Liver (tissue), 7 donors: ENCODE measurements at regions not wholly inside any gene's neighbourhood (a gene's known extent, or its start where the extent isn't known, plus 50 kb on each side); places are given as distances from the start of the nearest gene placed in this dataset.

Experiments
- DNase-seq: peaks from one replicate; pipeline ENCODE4 v3.0.0-alpha.2; 2017; ENCODE audit warnings: low spot score
- H3K27ac ChIP-seq, 2 donors: one replicate each; pipeline ENCODE4 v1.7.0; 2013; ENCODE audit warnings: inconsistent platforms in 2 of 2, low read length in 2 of 2, control low read depth in 1 of 2, low read depth in 1 of 2, mild to moderate bottlenecking in 1 of 2
- H3K27me3 ChIP-seq, 4 donors: one replicate each; pipeline versions ENCODE4 v1.6.1 to v1.7.0; 2013; ENCODE audit warnings: low read length in 3 of 4, inconsistent platforms in 1 of 4, mild to moderate bottlenecking in 1 of 4, moderate library complexity in 1 of 4; ENCODE audit not compliant: control insufficient read depth in 4 of 4, insufficient read depth in 4 of 4
- H3K36me3 ChIP-seq, 4 donors: one replicate each; pipeline versions ENCODE4 v1.6.1 to v1.7.0; 2013; ENCODE audit warnings: low read length in 3 of 4, mild to moderate bottlenecking in 3 of 4, low read depth in 1 of 4, moderate library complexity in 1 of 4; ENCODE audit not compliant: control insufficient read depth in 4 of 4, insufficient read depth in 3 of 4
- H3K4me1 ChIP-seq, 4 donors: one replicate each; pipeline versions ENCODE4 v1.6.1 to v1.7.0; 2013; ENCODE audit warnings: low read length in 3 of 4, mild to moderate bottlenecking in 3 of 4, moderate library complexity in 1 of 4; ENCODE audit not compliant: control insufficient read depth in 4 of 4, insufficient read depth in 4 of 4
- H3K4me3 ChIP-seq, 3 donors: one replicate each; pipeline versions ENCODE4 v1.6.1 to v1.7.0; 2013; ENCODE audit warnings: low read length in 3 of 3, control low read depth in 1 of 3, low read depth in 1 of 3, mild to moderate bottlenecking in 1 of 3
- H3K9ac ChIP-seq, 2 donors: one replicate each; pipeline ENCODE4 v1.7.0; 2013; ENCODE audit warnings: low read length in 2 of 2, mild to moderate bottlenecking in 2 of 2, moderate library complexity in 2 of 2, control low read depth in 1 of 2, low read depth in 1 of 2
- H3K9me3 ChIP-seq, 4 donors: one replicate each; pipeline versions ENCODE4 v1.6.1 to v1.7.0; 2013; ENCODE audit warnings: low read length in 3 of 4; ENCODE audit not compliant: control insufficient read depth in 4 of 4
- EGR1 ChIP-seq, 2 donors: IDR thresholded peaks; 2 replicates each; pipeline ENCODE4 v1.6.1; 2016 to 2018; ENCODE audit warnings: antibody characterized with exemption in 2 of 2, low read depth in 2 of 2
- FOXA1 ChIP-seq: IDR thresholded peaks from 2 replicates; pipeline ENCODE4 v1.6.1; 2016; ENCODE audit warnings: antibody characterized with exemption
- FOXA2 ChIP-seq: IDR thresholded peaks from 2 replicates; pipeline ENCODE4 v1.6.1; 2016; ENCODE audit warnings: antibody characterized with exemption
- HNF4G ChIP-seq: IDR thresholded peaks from 2 replicates; pipeline ENCODE4 v1.6.1; 2016; ENCODE audit warnings: antibody characterized with exemption
- JUND ChIP-seq, 2 donors: IDR thresholded peaks; 2 replicates each; pipeline ENCODE4 v1.6.1; 2016; ENCODE audit warnings: antibody characterized with exemption in 2 of 2
- NR2F2 ChIP-seq: IDR thresholded peaks from 2 replicates; pipeline ENCODE4 v1.6.1; 2016; ENCODE audit warnings: antibody characterized with exemption
- RAD21 ChIP-seq, 2 donors: IDR thresholded peaks; 2 replicates each; pipeline ENCODE4 v1.6.1; 2016; ENCODE audit warnings: antibody characterized with exemption in 2 of 2, mild to moderate bottlenecking in 2 of 2
- RXRA ChIP-seq, 2 donors: IDR thresholded peaks; 2 replicates each; pipeline ENCODE4 v1.6.1; 2017 to 2018; ENCODE audit warnings: antibody characterized with exemption in 2 of 2, mild to moderate bottlenecking in 1 of 2
- TAF1 ChIP-seq: conservative IDR thresholded peaks from 2 replicates; pipeline ENCODE4 v1.6.1; 2016; ENCODE audit warnings: antibody characterized with exemption, mild to moderate bottlenecking
- YY1 ChIP-seq: IDR thresholded peaks from 2 replicates; pipeline ENCODE4 v1.6.1; 2016; ENCODE audit warnings: antibody characterized with exemption, mild to moderate bottlenecking
- TF ChIP-seq, protein P1 (sequence below): fragments of 150-350 bp; IDR thresholded peaks from 2 replicates; pipeline ENCODE4 v1.5.1; 2017; ENCODE audit warnings: improper control_type of control experiment, low read depth, low read length; ENCODE audit not compliant: missing input control
- TF ChIP-seq, protein P2 (sequence below): IDR thresholded peaks from 2 replicates; pipeline ENCODE4 v1.6.1; 2016; ENCODE audit warnings: antibody characterized with exemption
- TF ChIP-seq, protein P3 (sequence below): IDR thresholded peaks from 2 replicates; pipeline ENCODE4 v1.6.1; 2016; ENCODE audit warnings: antibody characterized with exemption, mild to moderate bottlenecking
- TF ChIP-seq, protein P4 (sequence below): IDR thresholded peaks from 2 replicates; pipeline ENCODE4 v1.6.1; 2016; ENCODE audit warnings: antibody characterized with exemption
- donor health status: healthy.
- donor health status: healthy.
- donor health status: healthy.
- donor health status: healthy.

DNA sequence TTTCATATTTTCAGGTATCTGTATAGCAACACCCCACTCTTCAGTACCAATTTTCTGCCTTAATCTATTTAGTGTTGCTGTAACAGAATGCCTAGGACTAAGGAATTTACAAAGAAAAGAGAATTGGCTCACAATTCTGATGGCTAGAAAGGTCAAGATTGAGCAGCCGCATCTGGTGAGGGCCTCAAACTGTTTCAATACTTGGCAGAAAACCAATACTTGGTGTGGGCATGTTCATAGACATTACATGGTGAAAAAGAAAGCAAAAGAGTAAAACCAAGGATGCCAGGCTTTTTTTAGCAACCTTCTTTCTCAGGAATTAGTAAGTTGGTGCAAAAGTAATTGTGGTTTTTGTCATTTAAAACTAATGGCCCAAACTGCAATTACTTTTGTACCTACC lies 1041.1 kb upstream of the CDH6 start (continued):
- TF ChIP-seq, protein P1, sequence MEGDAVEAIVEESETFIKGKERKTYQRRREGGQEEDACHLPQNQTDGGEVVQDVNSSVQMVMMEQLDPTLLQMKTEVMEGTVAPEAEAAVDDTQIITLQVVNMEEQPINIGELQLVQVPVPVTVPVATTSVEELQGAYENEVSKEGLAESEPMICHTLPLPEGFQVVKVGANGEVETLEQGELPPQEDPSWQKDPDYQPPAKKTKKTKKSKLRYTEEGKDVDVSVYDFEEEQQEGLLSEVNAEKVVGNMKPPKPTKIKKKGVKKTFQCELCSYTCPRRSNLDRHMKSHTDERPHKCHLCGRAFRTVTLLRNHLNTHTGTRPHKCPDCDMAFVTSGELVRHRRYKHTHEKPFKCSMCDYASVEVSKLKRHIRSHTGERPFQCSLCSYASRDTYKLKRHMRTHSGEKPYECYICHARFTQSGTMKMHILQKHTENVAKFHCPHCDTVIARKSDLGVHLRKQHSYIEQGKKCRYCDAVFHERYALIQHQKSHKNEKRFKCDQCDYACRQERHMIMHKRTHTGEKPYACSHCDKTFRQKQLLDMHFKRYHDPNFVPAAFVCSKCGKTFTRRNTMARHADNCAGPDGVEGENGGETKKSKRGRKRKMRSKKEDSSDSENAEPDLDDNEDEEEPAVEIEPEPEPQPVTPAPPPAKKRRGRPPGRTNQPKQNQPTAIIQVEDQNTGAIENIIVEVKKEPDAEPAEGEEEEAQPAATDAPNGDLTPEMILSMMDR, result no peak
- TF ChIP-seq TAF1 (no peak), YY1 (no peak)

DNA sequence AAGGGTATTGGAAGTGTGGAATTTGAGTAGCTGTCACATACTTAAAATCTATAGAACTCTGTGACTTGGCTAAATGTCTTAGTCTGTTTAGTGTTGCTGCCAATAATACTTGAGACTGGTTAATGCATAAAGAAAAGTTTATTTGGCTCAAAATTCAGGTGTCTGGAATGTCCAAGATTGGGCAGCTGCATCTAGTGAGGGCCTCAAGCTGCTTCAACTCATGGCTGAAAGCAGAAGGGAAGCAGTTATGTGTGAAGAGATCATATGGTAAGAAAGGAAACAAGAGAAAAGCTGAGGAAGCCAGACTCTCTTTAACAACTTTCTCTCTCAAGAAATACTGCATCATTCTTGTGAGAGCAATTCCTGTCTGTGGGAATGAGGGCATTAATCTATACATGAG lies 1043.3 kb upstream of the CDH6 start:
- DNase-seq, result no peak
- H3K4me1 ChIP-seq, result no peaks in the 10 kb centered on the region
- TF ChIP-seq RXRA (IDR thresholded peaks at IDR 0.05) (no peak), NR2F2 (no peak), YY1 (no peak), JUND (IDR thresholded peaks at IDR 0.05) (no peak), TAF1 (no peak)
- TF ChIP-seq, protein P1, result no peak
- TF ChIP-seq, protein P2, sequence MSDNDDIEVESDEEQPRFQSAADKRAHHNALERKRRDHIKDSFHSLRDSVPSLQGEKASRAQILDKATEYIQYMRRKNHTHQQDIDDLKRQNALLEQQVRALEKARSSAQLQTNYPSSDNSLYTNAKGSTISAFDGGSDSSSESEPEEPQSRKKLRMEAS, result no peak
- H3K9ac ChIP-seq, result no peak overlapping the region
- H3K27ac ChIP-seq, result no peak overlapping the region
- no peak overlapping the region for H3K4me3 ChIP-seq
- no peaks in the 10 kb centered on the region for H3K27me3 ChIP-seq
- H3K36me3 ChIP-seq, result no peaks in the 10 kb centered on the region
- H3K9me3 ChIP-seq, result no peaks in the 10 kb centered on the region

DNA sequence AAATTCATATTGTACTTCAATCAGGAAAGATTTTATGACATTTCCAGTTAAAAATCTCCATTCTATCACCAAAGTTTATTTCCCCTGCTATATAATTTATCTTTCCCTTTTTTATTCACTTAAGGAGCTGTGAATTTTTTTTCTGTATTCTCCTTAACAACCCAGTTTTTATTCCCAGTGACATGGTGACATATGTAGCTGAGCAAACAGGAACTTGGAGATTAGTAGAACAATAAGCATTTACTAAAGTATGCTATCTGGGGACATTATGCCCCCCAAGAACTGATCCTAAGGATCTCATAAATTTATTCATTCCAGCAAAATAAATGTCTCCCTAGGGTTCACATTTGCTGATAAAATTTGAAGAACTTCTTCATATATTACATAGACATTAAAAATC lies 1044.0 kb upstream of the CDH6 start:
- Histone ChIP-seq H3K27me3 (no peaks in the 10 kb centered on the region), H3K36me3 (no peaks in the 10 kb centered on the region), H3K9ac (no peak overlapping the region), H3K9me3 (no peaks in the 10 kb centered on the region), H3K4me1 (no peaks in the 10 kb centered on the region), H3K4me3 (no peak overlapping the region), H3K27ac (no peak overlapping the region)
- no peak for DNase-seq
- TF ChIP-seq RAD21 (IDR thresholded peaks at IDR 0.05) (no peak), RXRA (IDR thresholded peaks at IDR 0.05) (no peak), TAF1 (no peak), YY1 (no peak), EGR1 (IDR thresholded peaks at IDR 0.05; ENCODE audit: low read depth in 2 of 2) (no peak), FOXA1 (no peak), HNF4G (no peak), FOXA2 (no peak)
- TF ChIP-seq, protein P1, result no peak
- TF ChIP-seq, protein P3, sequence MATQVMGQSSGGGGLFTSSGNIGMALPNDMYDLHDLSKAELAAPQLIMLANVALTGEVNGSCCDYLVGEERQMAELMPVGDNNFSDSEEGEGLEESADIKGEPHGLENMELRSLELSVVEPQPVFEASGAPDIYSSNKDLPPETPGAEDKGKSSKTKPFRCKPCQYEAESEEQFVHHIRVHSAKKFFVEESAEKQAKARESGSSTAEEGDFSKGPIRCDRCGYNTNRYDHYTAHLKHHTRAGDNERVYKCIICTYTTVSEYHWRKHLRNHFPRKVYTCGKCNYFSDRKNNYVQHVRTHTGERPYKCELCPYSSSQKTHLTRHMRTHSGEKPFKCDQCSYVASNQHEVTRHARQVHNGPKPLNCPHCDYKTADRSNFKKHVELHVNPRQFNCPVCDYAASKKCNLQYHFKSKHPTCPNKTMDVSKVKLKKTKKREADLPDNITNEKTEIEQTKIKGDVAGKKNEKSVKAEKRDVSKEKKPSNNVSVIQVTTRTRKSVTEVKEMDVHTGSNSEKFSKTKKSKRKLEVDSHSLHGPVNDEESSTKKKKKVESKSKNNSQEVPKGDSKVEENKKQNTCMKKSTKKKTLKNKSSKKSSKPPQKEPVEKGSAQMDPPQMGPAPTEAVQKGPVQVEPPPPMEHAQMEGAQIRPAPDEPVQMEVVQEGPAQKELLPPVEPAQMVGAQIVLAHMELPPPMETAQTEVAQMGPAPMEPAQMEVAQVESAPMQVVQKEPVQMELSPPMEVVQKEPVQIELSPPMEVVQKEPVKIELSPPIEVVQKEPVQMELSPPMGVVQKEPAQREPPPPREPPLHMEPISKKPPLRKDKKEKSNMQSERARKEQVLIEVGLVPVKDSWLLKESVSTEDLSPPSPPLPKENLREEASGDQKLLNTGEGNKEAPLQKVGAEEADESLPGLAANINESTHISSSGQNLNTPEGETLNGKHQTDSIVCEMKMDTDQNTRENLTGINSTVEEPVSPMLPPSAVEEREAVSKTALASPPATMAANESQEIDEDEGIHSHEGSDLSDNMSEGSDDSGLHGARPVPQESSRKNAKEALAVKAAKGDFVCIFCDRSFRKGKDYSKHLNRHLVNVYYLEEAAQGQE, result no peak
- TF ChIP-seq, protein P2, result no peak
- TF ChIP-seq, protein P4, sequence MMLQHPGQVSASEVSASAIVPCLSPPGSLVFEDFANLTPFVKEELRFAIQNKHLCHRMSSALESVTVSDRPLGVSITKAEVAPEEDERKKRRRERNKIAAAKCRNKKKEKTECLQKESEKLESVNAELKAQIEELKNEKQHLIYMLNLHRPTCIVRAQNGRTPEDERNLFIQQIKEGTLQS, result no peak
